Spleen (tissue), 7 donors: ENCODE measurements at regions not wholly inside any gene's neighbourhood (a gene's known extent, or its start where the extent isn't known, plus 50 kb on each side); places are given as distances from the start of the nearest gene placed in this dataset.

ENCODE experiments used
- POLR2A ChIP-seq, 3 donors: fragments of 450-650 bp; IDR thresholded peaks; one replicate each; pipeline ENCODE4 v1.5.1; 2017; ENCODE audit warnings: antibody characterized with exemption in 3 of 3, mild to moderate bottlenecking in 1 of 3
- POLR2AphosphoS5 ChIP-seq, 3 donors: sonication (generic); formaldehyde crosslinking; IDR thresholded peaks; one replicate each; pipeline ENCODE4 v1.5.1; 2017; ENCODE audit warnings: antibody characterized with exemption in 3 of 3
- TF ChIP-seq, protein P1 (sequence below), 11 experiments: fragments of 200-600 bp in 7 of 11; fragments of 450-650 bp in 4 of 11; sonication (generic) in 4 of 11; IDR thresholded peaks in 8 of 11; conservative IDR thresholded peaks in 3 of 11; 1 replicate in 7 of 11; 2 replicates in 4 of 11; pipeline versions ENCODE4 v1.4.0 to v1.8.0; 2016 to 2021; ENCODE audit warnings: antibody characterized with exemption in 11 of 11, inconsistent platforms in 4 of 11, mild to moderate bottlenecking in 1 of 11
- donor health status: DM: no; HTN: no; CAD: no; lungs with moderate emphysema.
- donor health status: DM: no; HTN: no; CAD: no.
- donor health status: DM: no; HTN: no; CAD: no.

DNA sequence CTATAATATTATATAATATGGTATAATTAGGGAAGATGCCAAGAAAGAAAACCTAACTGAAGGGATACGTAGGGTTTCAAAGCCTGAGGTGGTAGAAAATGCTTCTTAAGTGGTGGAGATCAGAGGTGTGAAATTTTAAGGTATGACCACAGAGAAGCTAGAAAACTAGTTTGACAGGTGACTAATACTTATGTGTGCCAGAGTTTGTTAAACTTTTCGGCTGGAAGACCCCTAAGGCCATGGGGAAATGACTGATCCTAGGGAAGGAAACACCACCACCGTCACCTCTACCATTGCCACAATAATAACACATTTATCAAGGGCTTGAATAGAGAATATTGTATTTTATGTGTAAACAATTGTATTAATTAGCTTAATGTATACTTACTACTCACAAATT, 261.4 kb upstream of the GBE1 start:
- TF ChIP-seq POLR2A (IDR thresholded peaks at IDR 0.05) (no peak), POLR2AphosphoS5 (IDR thresholded peaks at IDR 0.05) (no peak)
- TF ChIP-seq, protein P1, sequence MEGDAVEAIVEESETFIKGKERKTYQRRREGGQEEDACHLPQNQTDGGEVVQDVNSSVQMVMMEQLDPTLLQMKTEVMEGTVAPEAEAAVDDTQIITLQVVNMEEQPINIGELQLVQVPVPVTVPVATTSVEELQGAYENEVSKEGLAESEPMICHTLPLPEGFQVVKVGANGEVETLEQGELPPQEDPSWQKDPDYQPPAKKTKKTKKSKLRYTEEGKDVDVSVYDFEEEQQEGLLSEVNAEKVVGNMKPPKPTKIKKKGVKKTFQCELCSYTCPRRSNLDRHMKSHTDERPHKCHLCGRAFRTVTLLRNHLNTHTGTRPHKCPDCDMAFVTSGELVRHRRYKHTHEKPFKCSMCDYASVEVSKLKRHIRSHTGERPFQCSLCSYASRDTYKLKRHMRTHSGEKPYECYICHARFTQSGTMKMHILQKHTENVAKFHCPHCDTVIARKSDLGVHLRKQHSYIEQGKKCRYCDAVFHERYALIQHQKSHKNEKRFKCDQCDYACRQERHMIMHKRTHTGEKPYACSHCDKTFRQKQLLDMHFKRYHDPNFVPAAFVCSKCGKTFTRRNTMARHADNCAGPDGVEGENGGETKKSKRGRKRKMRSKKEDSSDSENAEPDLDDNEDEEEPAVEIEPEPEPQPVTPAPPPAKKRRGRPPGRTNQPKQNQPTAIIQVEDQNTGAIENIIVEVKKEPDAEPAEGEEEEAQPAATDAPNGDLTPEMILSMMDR (IDR thresholded peaks at IDR 0.05 in 8 of 11, conservative IDR thresholded peaks at IDR 0.05 in 3 of 11), result no peak
